ENCODE measurements at regions not wholly inside any gene's neighbourhood (a gene's known extent, or its start where the extent isn't known, plus 50 kb on each side); places are given as distances from the start of the nearest gene placed in this dataset.

- TF ChIP-seq CTCF (optimal IDR thresholded peaks at IDR 0.05 in 1 of 3, IDR thresholded peaks at IDR 0.05 in 1 of 3, conservative IDR thresholded peaks at IDR 0.05 in 1 of 3; ENCODE audit: extremely low read depth in 1 of 3, insufficient read depth in 2 of 3, low read length in 3 of 3) (no peak), EZH2 (IDR thresholded peaks at IDR 0.05; ENCODE audit: low read length) (no peak)
These were observed 666.6 kb downstream of the SEMA5A start for GRCh38 chr5:8879248-8879647.

Measured in keratinocyte (primary cell).